ENCODE measurements at regions not wholly inside any gene's neighbourhood (a gene's known extent, or its start where the extent isn't known, plus 50 kb on each side); places are given as distances from the start of the nearest gene placed in this dataset.

DNA sequence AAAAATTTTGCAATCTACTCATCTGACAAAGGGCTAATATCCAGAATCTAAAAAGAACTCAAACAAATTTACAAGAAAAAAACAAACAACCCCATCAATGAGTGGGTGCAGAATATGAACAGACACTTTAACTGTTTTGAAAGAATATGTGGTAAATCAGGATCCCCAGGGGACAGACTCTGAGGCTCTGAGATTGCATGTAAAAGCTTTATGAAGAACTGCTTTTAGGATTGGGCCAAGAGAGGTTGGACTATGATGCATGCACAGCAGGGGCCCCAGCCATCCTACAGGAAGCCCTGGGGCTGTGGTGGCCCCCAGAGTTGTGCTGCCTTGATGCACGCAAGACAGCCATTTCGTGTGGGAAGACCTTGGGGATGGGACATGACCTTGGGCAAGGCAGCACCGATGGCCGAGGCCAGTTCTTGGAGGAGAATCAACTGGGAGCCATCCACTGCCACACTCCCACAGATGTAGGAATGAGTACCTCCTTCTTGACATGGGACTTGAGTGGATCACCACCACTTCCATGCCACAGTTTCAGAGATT lies 298.1 kb upstream of the THBS1 start:
- no peak for ATAC-seq
- TF ChIP-seq ZC3H10 (CRISPR knock-in tag; IDR thresholded peaks at IDR 0.05) (no peak), ZFP3 (CRISPR knock-in tag; IDR thresholded peaks at IDR 0.05) (no peak)

DNA sequence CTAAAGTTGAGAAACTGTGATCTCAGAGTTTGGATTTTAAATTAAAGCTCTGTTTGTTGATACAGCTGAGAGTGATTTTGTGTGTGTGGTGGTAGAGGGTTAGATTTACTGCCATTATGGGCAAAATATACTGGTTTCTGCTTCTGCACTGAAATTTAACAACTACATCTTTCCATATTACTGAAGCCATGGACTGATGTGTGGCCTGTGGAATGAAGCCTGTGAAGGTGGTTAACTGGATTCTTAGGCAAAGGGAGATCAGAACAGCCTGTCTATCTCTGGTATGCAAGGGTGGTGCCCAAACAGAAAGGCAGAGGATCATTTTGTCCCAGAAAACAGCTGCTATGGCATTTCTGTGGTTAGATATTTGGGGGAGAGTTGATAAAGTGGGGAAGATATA lies 297.3 kb upstream of the THBS1 start:
- ATAC-seq = no peak
- TF ChIP-seq ZNF70 (CRISPR knock-in tag; IDR thresholded peaks at IDR 0.05) = no peak
- TF ChIP-seq, protein P1, sequence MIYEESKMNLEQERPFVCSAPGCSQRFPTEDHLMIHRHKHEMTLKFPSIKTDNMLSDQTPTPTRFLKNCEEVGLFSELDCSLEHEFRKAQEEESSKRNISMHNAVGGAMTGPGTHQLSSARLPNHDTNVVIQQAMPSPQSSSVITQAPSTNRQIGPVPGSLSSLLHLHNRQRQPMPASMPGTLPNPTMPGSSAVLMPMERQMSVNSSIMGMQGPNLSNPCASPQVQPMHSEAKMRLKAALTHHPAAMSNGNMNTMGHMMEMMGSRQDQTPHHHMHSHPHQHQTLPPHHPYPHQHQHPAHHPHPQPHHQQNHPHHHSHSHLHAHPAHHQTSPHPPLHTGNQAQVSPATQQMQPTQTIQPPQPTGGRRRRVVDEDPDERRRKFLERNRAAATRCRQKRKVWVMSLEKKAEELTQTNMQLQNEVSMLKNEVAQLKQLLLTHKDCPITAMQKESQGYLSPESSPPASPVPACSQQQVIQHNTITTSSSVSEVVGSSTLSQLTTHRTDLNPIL (CRISPR knock-in tag; IDR thresholded peaks at IDR 0.05; ENCODE audit: low read depth) = no peak
- TF ChIP-seq CSDC2 (CRISPR knock-in tag; IDR thresholded peaks at IDR 0.05) = no peak
- TF ChIP-seq ESRRG (CRISPR knock-in tag; IDR thresholded peaks at IDR 0.05) = no peak
- TF ChIP-seq TCF4 (CRISPR knock-in tag; IDR thresholded peaks at IDR 0.05; ENCODE audit: borderline replicate concordance) = no peak
- no peak for TF ChIP-seq ARNTL (CRISPR knock-in tag; IDR thresholded peaks at IDR 0.05; ENCODE audit: borderline replicate concordance, low read depth)
- TF ChIP-seq, protein P2, sequence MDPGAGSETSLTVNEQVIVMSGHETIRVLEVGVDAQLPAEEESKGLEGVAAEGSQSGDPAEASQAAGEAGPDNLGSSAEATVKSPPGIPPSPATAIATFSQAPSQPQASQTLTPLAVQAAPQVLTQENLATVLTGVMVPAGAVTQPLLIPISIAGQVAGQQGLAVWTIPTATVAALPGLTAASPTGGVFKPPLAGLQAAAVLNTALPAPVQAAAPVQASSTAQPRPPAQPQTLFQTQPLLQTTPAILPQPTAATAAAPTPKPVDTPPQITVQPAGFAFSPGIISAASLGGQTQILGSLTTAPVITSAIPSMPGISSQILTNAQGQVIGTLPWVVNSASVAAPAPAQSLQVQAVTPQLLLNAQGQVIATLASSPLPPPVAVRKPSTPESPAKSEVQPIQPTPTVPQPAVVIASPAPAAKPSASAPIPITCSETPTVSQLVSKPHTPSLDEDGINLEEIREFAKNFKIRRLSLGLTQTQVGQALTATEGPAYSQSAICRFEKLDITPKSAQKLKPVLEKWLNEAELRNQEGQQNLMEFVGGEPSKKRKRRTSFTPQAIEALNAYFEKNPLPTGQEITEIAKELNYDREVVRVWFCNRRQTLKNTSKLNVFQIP (CRISPR knock-in tag; IDR thresholded peaks at IDR 0.05; ENCODE audit: borderline replicate concordance, low read depth) = no peak
- TF ChIP-seq, protein P3, sequence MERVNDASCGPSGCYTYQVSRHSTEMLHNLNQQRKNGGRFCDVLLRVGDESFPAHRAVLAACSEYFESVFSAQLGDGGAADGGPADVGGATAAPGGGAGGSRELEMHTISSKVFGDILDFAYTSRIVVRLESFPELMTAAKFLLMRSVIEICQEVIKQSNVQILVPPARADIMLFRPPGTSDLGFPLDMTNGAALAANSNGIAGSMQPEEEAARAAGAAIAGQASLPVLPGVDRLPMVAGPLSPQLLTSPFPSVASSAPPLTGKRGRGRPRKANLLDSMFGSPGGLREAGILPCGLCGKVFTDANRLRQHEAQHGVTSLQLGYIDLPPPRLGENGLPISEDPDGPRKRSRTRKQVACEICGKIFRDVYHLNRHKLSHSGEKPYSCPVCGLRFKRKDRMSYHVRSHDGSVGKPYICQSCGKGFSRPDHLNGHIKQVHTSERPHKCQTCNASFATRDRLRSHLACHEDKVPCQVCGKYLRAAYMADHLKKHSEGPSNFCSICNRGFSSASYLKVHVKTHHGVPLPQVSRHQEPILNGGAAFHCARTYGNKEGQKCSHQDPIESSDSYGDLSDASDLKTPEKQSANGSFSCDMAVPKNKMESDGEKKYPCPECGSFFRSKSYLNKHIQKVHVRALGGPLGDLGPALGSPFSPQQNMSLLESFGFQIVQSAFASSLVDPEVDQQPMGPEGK (CRISPR knock-in tag; IDR thresholded peaks at IDR 0.05; ENCODE audit: borderline replicate concordance) = no peak

DNA sequence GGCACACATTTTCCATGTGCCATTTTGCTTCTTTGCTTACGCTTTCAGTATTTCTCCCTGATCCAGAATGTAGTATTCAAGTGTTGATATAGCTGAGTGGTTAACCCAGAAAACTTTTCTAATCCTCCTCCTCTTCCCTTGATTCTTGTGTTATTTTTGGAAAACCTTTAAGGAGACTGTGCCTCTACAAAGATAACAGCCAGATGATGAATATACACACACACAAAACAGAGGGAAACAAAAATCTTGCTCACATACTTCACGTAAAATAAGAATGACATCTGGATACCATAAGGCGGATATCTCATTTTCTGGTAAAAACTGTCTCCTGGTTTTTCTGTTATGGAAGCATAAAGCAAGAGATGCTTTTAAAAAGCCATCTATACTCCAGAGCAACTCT lies 295.8 kb upstream of the THBS1 start:
- TF ChIP-seq, protein P3 (CRISPR knock-in tag; IDR thresholded peaks at IDR 0.05; ENCODE audit: borderline replicate concordance) = no peak
- no peak for TF ChIP-seq ZFP3 (CRISPR knock-in tag; IDR thresholded peaks at IDR 0.05)
- no peak for TF ChIP-seq ZNF565 (CRISPR knock-in tag; conservative IDR thresholded peaks at IDR 0.05; ENCODE audit: low read depth)
- no peak for TF ChIP-seq TOX (CRISPR knock-in tag; IDR thresholded peaks at IDR 0.05; ENCODE audit: borderline replicate concordance)
- TF ChIP-seq, protein P4, sequence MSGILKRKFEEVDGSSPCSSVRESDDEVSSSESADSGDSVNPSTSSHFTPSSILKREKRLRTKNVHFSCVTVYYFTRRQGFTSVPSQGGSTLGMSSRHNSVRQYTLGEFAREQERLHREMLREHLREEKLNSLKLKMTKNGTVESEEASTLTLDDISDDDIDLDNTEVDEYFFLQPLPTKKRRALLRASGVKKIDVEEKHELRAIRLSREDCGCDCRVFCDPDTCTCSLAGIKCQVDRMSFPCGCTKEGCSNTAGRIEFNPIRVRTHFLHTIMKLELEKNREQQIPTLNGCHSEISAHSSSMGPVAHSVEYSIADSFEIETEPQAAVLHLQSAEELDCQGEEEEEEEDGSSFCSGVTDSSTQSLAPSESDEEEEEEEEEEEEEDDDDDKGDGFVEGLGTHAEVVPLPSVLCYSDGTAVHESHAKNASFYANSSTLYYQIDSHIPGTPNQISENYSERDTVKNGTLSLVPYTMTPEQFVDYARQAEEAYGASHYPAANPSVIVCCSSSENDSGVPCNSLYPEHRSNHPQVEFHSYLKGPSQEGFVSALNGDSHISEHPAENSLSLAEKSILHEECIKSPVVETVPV (CRISPR knock-in tag; IDR thresholded peaks at IDR 0.05) = no peak
- TF ChIP-seq ZC3H10 (CRISPR knock-in tag; IDR thresholded peaks at IDR 0.05) = no peak
- no peak for TF ChIP-seq BACH2 (CRISPR knock-in tag; IDR thresholded peaks at IDR 0.05; ENCODE audit: borderline replicate concordance)
- no peak for TF ChIP-seq CSDC2 (CRISPR knock-in tag; IDR thresholded peaks at IDR 0.05)
- TF ChIP-seq, protein P1 (CRISPR knock-in tag; IDR thresholded peaks at IDR 0.05; ENCODE audit: low read depth) = no peak
- TF ChIP-seq, protein P5, sequence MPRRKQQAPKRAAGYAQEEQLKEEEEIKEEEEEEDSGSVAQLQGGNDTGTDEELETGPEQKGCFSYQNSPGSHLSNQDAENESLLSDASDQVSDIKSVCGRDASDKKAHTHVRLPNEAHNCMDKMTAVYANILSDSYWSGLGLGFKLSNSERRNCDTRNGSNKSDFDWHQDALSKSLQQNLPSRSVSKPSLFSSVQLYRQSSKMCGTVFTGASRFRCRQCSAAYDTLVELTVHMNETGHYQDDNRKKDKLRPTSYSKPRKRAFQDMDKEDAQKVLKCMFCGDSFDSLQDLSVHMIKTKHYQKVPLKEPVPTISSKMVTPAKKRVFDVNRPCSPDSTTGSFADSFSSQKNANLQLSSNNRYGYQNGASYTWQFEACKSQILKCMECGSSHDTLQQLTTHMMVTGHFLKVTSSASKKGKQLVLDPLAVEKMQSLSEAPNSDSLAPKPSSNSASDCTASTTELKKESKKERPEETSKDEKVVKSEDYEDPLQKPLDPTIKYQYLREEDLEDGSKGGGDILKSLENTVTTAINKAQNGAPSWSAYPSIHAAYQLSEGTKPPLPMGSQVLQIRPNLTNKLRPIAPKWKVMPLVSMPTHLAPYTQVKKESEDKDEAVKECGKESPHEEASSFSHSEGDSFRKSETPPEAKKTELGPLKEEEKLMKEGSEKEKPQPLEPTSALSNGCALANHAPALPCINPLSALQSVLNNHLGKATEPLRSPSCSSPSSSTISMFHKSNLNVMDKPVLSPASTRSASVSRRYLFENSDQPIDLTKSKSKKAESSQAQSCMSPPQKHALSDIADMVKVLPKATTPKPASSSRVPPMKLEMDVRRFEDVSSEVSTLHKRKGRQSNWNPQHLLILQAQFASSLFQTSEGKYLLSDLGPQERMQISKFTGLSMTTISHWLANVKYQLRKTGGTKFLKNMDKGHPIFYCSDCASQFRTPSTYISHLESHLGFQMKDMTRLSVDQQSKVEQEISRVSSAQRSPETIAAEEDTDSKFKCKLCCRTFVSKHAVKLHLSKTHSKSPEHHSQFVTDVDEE (CRISPR knock-in tag; IDR thresholded peaks at IDR 0.05) = no peak
- TF ChIP-seq PPARA (CRISPR knock-in tag; IDR thresholded peaks at IDR 0.05; ENCODE audit: borderline replicate concordance) = no peak
- ATAC-seq = no peak
